K562 (cell line): ENCODE measurements at regions not wholly inside any gene's neighbourhood (a gene's known extent, or its start where the extent isn't known, plus 50 kb on each side); places are given as distances from the start of the nearest gene placed in this dataset.

ENCODE experiments used
- C11orf30 ChIP-seq: fragments of 450-650 bp; IDR thresholded peaks from 2 replicates; pipeline ENCODE4 v1.6.1; 2016; ENCODE audit warnings: low read depth, mild to moderate bottlenecking
- DEAF1 ChIP-seq: fragments of 450-650 bp; formaldehyde crosslinking; IDR thresholded peaks from 2 replicates; pipeline ENCODE4 v1.4.0; 2020; ENCODE audit warnings: mild to moderate bottlenecking, moderate library complexity
- EP300 ChIP-seq: IDR thresholded peaks from 2 replicates; pipeline ENCODE4 v1.6.1; 2012; ENCODE audit warnings: low read length, improper control_type of control experiment
- HOXB6 ChIP-seq: fragments of 250-450 bp; sonication (Bioruptor Pico); IDR thresholded peaks from 2 replicates; pipeline ENCODE4 v1.5.1; 2022; ENCODE audit warnings: mild to moderate bottlenecking, borderline replicate concordance
- JUND ChIP-seq, 2 experiments: IDR thresholded peaks; 2 replicates in 1 of 2; 3 replicates in 1 of 2; pipeline ENCODE4 v1.6.1; 2011; ENCODE audit warnings: borderline replicate concordance in 2 of 2, low read depth in 2 of 2, low read length in 2 of 2, improper control_type of control experiment in 1 of 2, missing biosample characterization in 1 of 2, missing genetic modification characterization in 1 of 2, missing genetic modification reagents in 1 of 2
- MLX ChIP-seq, 2 experiments: fragments of 450-650 bp in 1 of 2; sonication (generic) in 1 of 2; formaldehyde crosslinking; conservative IDR thresholded peaks; 2 replicates each; pipeline versions ENCODE4 v1.4.0 to v1.8.1; 2020 to 2022; ENCODE audit warnings: mild to moderate bottlenecking in 1 of 2, missing genetic modification reagents in 1 of 2
- NCOA4 ChIP-seq: fragments of 450-650 bp; IDR thresholded peaks from 2 replicates; pipeline ENCODE4 v1.6.1; 2018; ENCODE audit warnings: mild to moderate bottlenecking; ENCODE audit not compliant: partially characterized antibody
- NFE2L1 ChIP-seq: fragments of 450-650 bp; IDR thresholded peaks from 2 replicates; pipeline ENCODE4 v1.6.1; 2016; ENCODE audit warnings: missing genetic modification characterization, low read depth, mild to moderate bottlenecking, missing compliant biosample characterization, moderate library complexity, borderline replicate concordance
- SREBF2 ChIP-seq: sonication (generic); formaldehyde crosslinking; IDR thresholded peaks from 2 replicates; pipeline ENCODE4 v1.4.0; 2020; ENCODE audit warnings: mild to moderate bottlenecking, missing genetic modification reagents
- TCFL5 ChIP-seq: fragments of 250-450 bp; sonication (Bioruptor Pico); conservative IDR thresholded peaks from 2 replicates; pipeline ENCODE4 v1.6.1; 2021; ENCODE audit warnings: mild to moderate bottlenecking, moderate library complexity, matching md5 sums
- ZBED1 ChIP-seq: IDR thresholded peaks from 2 replicates; pipeline ENCODE4 v1.6.1; 2014
- ZBTB8A ChIP-seq: fragments of 450-650 bp; IDR thresholded peaks from 2 replicates; pipeline ENCODE4 v1.6.1; 2018; ENCODE audit warnings: mild to moderate bottlenecking, moderate library complexity; ENCODE audit not compliant: partially characterized antibody
- ZFP91 ChIP-seq: sonication (generic); formaldehyde crosslinking; IDR thresholded peaks from 2 replicates; pipeline ENCODE4 v1.8.0; 2022; ENCODE audit warnings: mild to moderate bottlenecking, missing genetic modification reagents
- ZNF12 ChIP-seq: sonication (generic); formaldehyde crosslinking; IDR thresholded peaks from 2 replicates; pipeline ENCODE4 v1.4.0; 2020; ENCODE audit warnings: mild to moderate bottlenecking, missing genetic modification reagents
- ZNF224 ChIP-seq: sonication (generic); formaldehyde crosslinking; IDR thresholded peaks from 2 replicates; pipeline ENCODE4 v1.8.0; 2022; ENCODE audit warnings: mild to moderate bottlenecking, missing genetic modification reagents
- ZNF398 ChIP-seq: fragments of 250-450 bp; sonication (Bioruptor Pico); IDR thresholded peaks from 2 replicates; pipeline ENCODE4 v1.8.0; 2021; ENCODE audit warnings: moderate library complexity, mild to moderate bottlenecking, inconsistent platforms
- ZNF41 ChIP-seq: fragments of 250-450 bp; sonication (Bioruptor Pico); conservative IDR thresholded peaks from 2 replicates; pipeline ENCODE4 v1.4.0; 2020; ENCODE audit warnings: mild to moderate bottlenecking
- ZNF592 ChIP-seq: fragments of 450-650 bp; IDR thresholded peaks from 2 replicates; pipeline ENCODE4 v1.6.1; 2017; ENCODE audit warnings: antibody characterized with exemption, mild to moderate bottlenecking

GRCh38 chr16:8182761-8183160 lies 407.6 kb downstream of the TMEM114 start (continued):
- TF ChIP-seq DEAF1 (CRISPR knock-in tag), result no peak
- no peak for TF ChIP-seq ZNF41 (CRISPR knock-in tag)
- no peak for TF ChIP-seq C11orf30
- TF ChIP-seq ZNF12 (CRISPR knock-in tag), result no peak
- peak; percentile 97 for TF ChIP-seq EP300
- no peak for TF ChIP-seq ZBTB8A
- no peak for TF ChIP-seq ZNF224 (CRISPR knock-in tag)
- TF ChIP-seq SREBF2, result no peak
- no peak for TF ChIP-seq NFE2L1
- no peak for TF ChIP-seq HOXB6 (CRISPR knock-in tag)
- no peak for TF ChIP-seq ZNF592
- no peak for TF ChIP-seq MLX (CRISPR knock-in tag; conservative IDR thresholded peaks at IDR 0.05)
- no peak for TF ChIP-seq NCOA4
- TF ChIP-seq ZNF398 (CRISPR knock-in tag), result no peak
- TF ChIP-seq ZFP91, result no peak
- peak; percentile 78 for TF ChIP-seq JUND (IDR thresholded peaks at IDR 0.05; ENCODE audit: borderline replicate concordance, low read depth, low read length)
- TF ChIP-seq JUND (tag; IDR thresholded peaks at IDR 0.05; ENCODE audit: borderline replicate concordance, low read depth, low read length), result peak; percentile 77; the same call in 2 of the 3 replicates
- TF ChIP-seq TCFL5, result no peak
- peak; percentile 81; the same call in 1 of the 2 replicates for TF ChIP-seq ZBED1
